DND-41 (cell line): ENCODE measurements at regions not wholly inside any gene's neighbourhood (a gene's known extent, or its start where the extent isn't known, plus 50 kb on each side); places are given as distances from the start of the nearest gene placed in this dataset.

Experiments used
- EZH2 ChIP-seq: IDR thresholded peaks from 3 replicates; pipeline ENCODE4 v1.6.1; 2012; ENCODE audit warnings: borderline replicate concordance, low read depth, mild to moderate bottlenecking, moderate library complexity, low read length, inconsistent platforms; ENCODE audit not compliant: severe bottlenecking
- TF ChIP-seq, protein P1 (sequence below): IDR thresholded peaks from 2 replicates; pipeline ENCODE4 v1.5.1; 2012; ENCODE audit warnings: borderline replicate concordance, low read length, moderate library complexity, mild to moderate bottlenecking; ENCODE audit not compliant: poor library complexity, severe bottlenecking; ENCODE audit errors: extremely low read depth

DNA sequence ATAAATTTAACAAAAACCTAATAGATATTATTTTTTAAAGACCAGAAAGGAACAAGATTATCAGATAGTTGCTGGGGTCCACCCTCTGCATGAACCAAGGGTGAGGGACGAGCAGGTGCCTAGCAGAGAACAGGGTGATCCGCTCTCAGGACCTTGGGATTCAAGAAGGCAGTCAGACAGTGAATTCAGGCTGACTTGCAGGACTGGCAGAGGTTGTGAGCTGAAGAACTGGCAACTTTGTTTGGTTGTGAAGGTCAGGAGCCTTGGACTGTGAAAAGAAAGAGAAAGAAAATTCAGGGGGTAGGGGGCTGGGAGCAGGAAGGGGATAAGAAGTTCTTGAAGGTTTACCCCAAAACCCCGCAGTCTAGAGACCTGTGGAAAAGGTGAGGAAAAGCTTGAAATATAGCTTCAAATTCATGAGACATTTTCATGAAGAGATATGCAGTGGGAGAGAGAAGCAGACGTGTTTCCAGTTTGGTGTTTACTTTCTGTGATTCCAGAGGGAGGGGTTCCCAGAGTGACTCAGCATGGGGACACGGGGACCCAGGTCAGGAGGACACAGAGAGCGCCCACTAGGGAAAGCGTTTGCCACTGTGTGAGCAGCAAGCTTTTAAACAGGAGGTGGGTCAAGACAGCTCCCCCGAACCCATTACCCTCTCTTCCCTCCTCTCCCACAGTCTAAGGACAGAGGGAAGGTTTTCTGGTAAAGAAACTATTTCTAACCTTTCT lies 217.2 kb upstream of the UMPS start:
- TF ChIP-seq, protein P1, sequence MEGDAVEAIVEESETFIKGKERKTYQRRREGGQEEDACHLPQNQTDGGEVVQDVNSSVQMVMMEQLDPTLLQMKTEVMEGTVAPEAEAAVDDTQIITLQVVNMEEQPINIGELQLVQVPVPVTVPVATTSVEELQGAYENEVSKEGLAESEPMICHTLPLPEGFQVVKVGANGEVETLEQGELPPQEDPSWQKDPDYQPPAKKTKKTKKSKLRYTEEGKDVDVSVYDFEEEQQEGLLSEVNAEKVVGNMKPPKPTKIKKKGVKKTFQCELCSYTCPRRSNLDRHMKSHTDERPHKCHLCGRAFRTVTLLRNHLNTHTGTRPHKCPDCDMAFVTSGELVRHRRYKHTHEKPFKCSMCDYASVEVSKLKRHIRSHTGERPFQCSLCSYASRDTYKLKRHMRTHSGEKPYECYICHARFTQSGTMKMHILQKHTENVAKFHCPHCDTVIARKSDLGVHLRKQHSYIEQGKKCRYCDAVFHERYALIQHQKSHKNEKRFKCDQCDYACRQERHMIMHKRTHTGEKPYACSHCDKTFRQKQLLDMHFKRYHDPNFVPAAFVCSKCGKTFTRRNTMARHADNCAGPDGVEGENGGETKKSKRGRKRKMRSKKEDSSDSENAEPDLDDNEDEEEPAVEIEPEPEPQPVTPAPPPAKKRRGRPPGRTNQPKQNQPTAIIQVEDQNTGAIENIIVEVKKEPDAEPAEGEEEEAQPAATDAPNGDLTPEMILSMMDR: no peak
- TF ChIP-seq EZH2: no peak
